ENCODE measurements at regions not wholly inside any gene's neighbourhood (a gene's known extent, or its start where the extent isn't known, plus 50 kb on each side); places are given as distances from the start of the nearest gene placed in this dataset.

DNA sequence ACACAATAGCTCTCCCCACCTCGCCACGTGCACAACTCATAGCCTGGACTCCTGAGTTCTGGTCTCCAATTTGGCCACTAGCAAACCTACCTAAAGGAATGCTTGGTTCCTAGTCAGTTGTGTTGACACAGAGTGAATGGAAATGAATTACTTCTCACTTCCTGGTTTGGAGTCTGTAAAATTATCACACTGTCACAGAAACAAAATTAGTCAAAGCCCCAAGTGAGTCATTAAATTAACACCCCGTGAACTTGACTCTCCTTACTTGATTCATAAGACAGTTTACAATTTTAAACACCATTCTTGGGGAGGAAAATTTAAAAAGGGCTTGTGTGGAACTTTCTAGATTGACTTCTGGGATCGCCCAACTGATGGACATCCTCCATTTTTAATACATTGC lies 276.2 kb upstream of the CTNNB1 start:
- Histone ChIP-seq H3K4me3 (ENCODE audit: low read depth, low read length) (no peak overlapping the region), H3K4me1 (no peaks in the 10 kb centered on the region), H3K36me3 (no peaks in the 10 kb centered on the region), H3K9me3 (no peaks in the 10 kb centered on the region), H3K27me3 (no peaks in the 10 kb centered on the region)
- DNase-seq, result no peak
- TF ChIP-seq, protein P1, sequence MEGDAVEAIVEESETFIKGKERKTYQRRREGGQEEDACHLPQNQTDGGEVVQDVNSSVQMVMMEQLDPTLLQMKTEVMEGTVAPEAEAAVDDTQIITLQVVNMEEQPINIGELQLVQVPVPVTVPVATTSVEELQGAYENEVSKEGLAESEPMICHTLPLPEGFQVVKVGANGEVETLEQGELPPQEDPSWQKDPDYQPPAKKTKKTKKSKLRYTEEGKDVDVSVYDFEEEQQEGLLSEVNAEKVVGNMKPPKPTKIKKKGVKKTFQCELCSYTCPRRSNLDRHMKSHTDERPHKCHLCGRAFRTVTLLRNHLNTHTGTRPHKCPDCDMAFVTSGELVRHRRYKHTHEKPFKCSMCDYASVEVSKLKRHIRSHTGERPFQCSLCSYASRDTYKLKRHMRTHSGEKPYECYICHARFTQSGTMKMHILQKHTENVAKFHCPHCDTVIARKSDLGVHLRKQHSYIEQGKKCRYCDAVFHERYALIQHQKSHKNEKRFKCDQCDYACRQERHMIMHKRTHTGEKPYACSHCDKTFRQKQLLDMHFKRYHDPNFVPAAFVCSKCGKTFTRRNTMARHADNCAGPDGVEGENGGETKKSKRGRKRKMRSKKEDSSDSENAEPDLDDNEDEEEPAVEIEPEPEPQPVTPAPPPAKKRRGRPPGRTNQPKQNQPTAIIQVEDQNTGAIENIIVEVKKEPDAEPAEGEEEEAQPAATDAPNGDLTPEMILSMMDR (IDR thresholded peaks at IDR 0.05; ENCODE audit: low read depth, low read length), result no peak

DNA sequence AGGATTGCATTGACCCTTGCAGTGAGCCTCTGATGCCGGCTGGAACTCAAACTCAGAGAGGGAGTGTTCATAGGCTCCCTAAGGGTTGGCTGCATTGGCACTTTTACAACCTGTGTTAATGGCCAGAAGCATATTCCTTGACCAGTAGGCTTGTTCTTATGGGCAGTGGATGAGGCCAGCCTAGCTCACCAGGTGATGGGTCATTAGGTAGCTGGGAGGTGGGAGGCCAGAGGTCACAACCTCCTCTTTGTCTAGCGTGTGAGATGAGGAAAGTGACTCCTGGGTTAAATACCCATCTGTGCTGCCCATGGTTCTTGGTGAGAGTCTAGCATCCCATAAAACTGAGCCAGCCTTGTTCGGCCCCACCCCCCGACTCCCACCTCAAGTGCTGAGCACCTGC lies 275.7 kb upstream of the CTNNB1 start:
- DNase-seq, result no peak
- Histone ChIP-seq H3K4me1 (no peaks in the 10 kb centered on the region), H3K27me3 (no peaks in the 10 kb centered on the region), H3K36me3 (no peaks in the 10 kb centered on the region), H3K4me3 (ENCODE audit: low read depth, low read length) (no peak overlapping the region), H3K9me3 (no peaks in the 10 kb centered on the region)
- TF ChIP-seq, protein P1 (IDR thresholded peaks at IDR 0.05; ENCODE audit: low read depth, low read length), result no peak

DNA sequence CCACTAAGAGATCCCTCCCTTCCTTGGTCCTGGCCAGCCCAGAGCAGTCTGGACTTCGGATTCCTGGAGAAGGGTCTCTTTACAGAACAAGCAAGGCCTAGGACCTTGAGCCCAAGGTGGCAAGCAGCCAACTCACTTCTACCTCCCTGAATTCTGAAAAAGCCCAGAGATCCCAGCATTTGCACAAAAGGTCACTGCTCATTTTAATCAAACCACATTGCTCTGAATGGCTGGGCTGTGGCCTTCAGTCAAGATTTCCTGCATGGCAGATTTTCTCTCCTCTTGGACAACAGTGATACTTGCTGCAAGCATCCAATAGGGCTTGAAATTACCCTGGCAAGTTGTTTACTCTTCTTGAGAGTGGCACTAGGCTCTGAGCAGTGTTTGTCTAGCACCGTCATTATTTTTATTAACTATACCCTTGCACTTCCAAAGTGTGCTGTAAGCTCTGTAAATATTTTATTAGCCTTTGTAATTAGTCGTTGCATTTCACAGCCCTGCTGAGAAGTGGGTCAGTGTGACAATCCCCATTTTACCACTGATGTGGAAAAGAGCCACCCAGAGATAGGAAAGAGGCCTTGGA lies 274.7 kb upstream of the CTNNB1 start:
- Histone ChIP-seq H3K4me1 (no peaks in the 10 kb centered on the region), H3K27me3 (no peaks in the 10 kb centered on the region), H3K36me3 (no peaks in the 10 kb centered on the region), H3K4me3 (ENCODE audit: low read depth, low read length) (no peak overlapping the region), H3K9me3 (no peaks in the 10 kb centered on the region)
- TF ChIP-seq, protein P1 (IDR thresholded peaks at IDR 0.05; ENCODE audit: low read depth, low read length), result no peak
- DNase-seq, result no peak

DNA sequence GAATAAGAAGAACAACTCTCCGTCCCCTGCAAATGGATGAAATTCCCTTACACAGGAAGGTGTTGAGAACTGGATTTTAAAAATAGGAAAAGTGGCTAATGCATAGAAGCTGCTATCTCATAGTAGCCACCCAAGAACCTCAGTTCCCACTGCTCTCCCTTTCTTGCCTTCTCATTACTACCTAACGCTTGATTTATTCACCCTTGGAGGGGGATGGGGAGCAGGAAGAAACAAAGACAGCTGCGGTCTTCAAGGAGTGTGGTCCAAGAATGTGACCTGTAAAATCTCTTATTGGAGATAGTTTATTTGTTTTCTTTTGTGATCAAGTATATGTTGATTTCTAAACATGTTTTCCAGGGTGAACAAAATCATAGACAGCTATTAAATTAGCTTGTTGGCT lies 274.1 kb upstream of the CTNNB1 start:
- Histone ChIP-seq H3K36me3 (no peaks in the 10 kb centered on the region), H3K4me1 (no peaks in the 10 kb centered on the region), H3K27me3 (no peaks in the 10 kb centered on the region), H3K4me3 (ENCODE audit: low read depth, low read length) (no peak overlapping the region), H3K9me3 (no peaks in the 10 kb centered on the region)
- no peak for DNase-seq
- TF ChIP-seq, protein P1 (IDR thresholded peaks at IDR 0.05; ENCODE audit: low read depth, low read length), result no peak

DNA sequence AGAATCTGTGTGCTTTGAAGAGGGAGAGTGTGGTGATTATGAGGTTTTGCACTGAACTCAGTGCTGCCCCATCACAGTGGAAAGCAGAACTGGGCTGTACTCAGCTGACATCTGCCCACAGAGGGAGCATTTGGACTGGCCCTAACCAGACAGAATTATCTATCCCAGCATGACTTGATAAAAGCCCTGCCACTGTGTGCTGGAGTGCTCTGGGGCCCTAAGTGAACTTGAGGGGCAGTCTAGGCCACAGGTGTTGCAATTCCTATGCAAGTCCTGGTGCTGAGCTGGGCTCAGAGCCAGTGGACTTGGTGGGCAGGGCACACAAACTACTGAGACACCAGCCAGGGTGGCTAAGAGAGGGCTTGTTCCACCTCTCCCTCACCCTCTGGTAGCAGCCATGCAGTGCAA lies 269.2 kb upstream of the CTNNB1 start:
- Histone ChIP-seq H3K9me3 (no peaks in the 10 kb centered on the region), H3K27me3 (no peaks in the 10 kb centered on the region), H3K4me3 (ENCODE audit: low read depth, low read length) (no peak overlapping the region), H3K36me3 (no peaks in the 10 kb centered on the region), H3K4me1 (no peaks in the 10 kb centered on the region)
- no peak for DNase-seq
- TF ChIP-seq, protein P1 (IDR thresholded peaks at IDR 0.05; ENCODE audit: low read depth, low read length), result peak; percentile 23; the same call in 1 of the 2 replicates

DNA sequence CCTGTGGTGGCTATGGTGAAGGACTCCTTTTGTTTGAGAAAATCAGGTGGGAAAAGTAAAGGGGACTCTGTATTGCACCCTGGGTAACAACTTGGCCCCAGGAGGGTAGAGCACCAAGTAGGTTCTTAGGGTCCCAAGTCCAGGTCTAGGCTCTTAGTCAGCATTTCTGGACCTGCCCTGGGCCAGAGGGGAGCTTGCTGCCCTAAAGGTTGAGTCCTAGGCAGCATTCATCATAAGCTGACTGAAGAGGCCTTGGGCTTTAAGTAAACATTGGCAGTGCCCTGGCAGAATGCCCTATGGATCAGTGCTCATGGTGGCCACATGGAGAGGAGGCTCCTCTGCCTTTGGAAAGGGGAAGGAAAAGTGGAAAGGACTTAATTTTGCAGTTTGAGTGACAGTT lies 268.5 kb upstream of the CTNNB1 start:
- Histone ChIP-seq H3K4me1 (no peaks in the 10 kb centered on the region), H3K36me3 (no peaks in the 10 kb centered on the region), H3K9me3 (no peaks in the 10 kb centered on the region), H3K27me3 (no peaks in the 10 kb centered on the region), H3K4me3 (ENCODE audit: low read depth, low read length) (no peak overlapping the region)
- DNase-seq, result no peak
- TF ChIP-seq, protein P1 (IDR thresholded peaks at IDR 0.05; ENCODE audit: low read depth, low read length), result no peak
